A549 (cell line): ENCODE measurements at regions not wholly inside any gene's neighbourhood (a gene's known extent, or its start where the extent isn't known, plus 50 kb on each side); places are given as distances from the start of the nearest gene placed in this dataset.

ENCODE experiments used
- ATAC-seq, 2 experiments: fragments of 200-7000 bp in 1 of 2; fragments of >200 bp in 1 of 2; cut with Nextera tagmentation in 1 of 2; cut with Tn5 transposase in 1 of 2; 3 replicates each; pipeline versions ENCODE4 v1.8.0 to v1.9.1; 2018 to 2020; ENCODE audit warnings: mild to moderate bottlenecking in 1 of 2, moderate library complexity in 1 of 2
- CTCF ChIA-PET: fragments of 300-600 bp; sonication (Branson Sonifier 250); formaldehyde crosslinking; extraction: SDS; loops from one replicate; lab custom pipeline; 2021; ENCODE audit warnings: antibody characterized with exemption, inconsistent platforms; lab: Yijun Ruan, JAX
- POLR2A ChIA-PET: fragments of 350-600 bp; formaldehyde crosslinking; extraction: SDS; loops from one replicate; lab custom pipeline; 2021; ENCODE audit warnings: antibody characterized with exemption, inconsistent platforms; lab: Yijun Ruan, JAX
- DNase-seq, 2 experiments: peaks; one replicate each; pipeline versions ENCODE4 v3.0.0 to v3.0.0-alpha.2; 2011 to 2016; ENCODE audit warnings: low read depth in 1 of 2, low spot score in 1 of 2
- FAIRE-seq: peaks from 2 replicates; lab custom pipeline; 2011; peaks lifted over from hg19 to GRCh38; lab: Jason Lieb, UNC
- H3K27ac ChIP-seq, 2 experiments: fragments of >200 bp; sonication (Bioruptor Twin); formaldehyde crosslinking; 3 replicates each; pipeline ENCODE4 v1.5.1; 2016 to 2017
- H3K4me1 ChIP-seq: fragments of >200 bp; sonication (Bioruptor Twin); formaldehyde crosslinking; 3 replicates; pipeline ENCODE4 v1.6.1; 2016
- H3K4me2 ChIP-seq: fragments of >200 bp; sonication (Bioruptor Twin); formaldehyde crosslinking; 3 replicates; pipeline ENCODE4 v1.6.1; 2016
- H3K4me3 ChIP-seq: fragments of >200 bp; sonication (Bioruptor Twin); formaldehyde crosslinking; 3 replicates; pipeline ENCODE4 v1.5.1; 2016
- H3K9me3 ChIP-seq: fragments of >200 bp; sonication (Bioruptor Twin); formaldehyde crosslinking; 3 replicates; pipeline ENCODE4 v1.6.1; 2016
- CBX8 ChIP-seq: fragments of 200-600 bp; sonication (generic); IDR thresholded peaks from 2 replicates; pipeline ENCODE4 v1.6.1; 2016
- E2F6 ChIP-seq: IDR thresholded peaks from 2 replicates; pipeline ENCODE4 v1.6.1; 2012; ENCODE audit warnings: low read depth, borderline replicate concordance
- EHMT2 ChIP-seq: fragments of 200-600 bp; sonication (generic); IDR thresholded peaks from 2 replicates; pipeline ENCODE4 v1.6.1; 2016; ENCODE audit warnings: antibody characterized with exemption, low read depth, mild to moderate bottlenecking, moderate library complexity
- ESRRA ChIP-seq: fragments of 150-350 bp; IDR thresholded peaks from 2 replicates; pipeline ENCODE4 v1.6.1; 2014; ENCODE audit warnings: mild to moderate bottlenecking, low read length, borderline replicate concordance
- GATA3 ChIP-seq: IDR thresholded peaks from 2 replicates; pipeline ENCODE4 v1.6.1; 2012; ENCODE audit warnings: borderline replicate concordance
- HDAC2 ChIP-seq: fragments of 200-600 bp; sonication (generic); IDR thresholded peaks from 2 replicates; pipeline ENCODE4 v1.6.1; 2016
- HEYL ChIP-seq: fragments of 250-450 bp; sonication (Bioruptor Pico); IDR thresholded peaks from 2 replicates; pipeline ENCODE4 v1.8.0; 2021; ENCODE audit warnings: mild to moderate bottlenecking, moderate library complexity
- HOXB5 ChIP-seq: fragments of 250-450 bp; sonication (Bioruptor Pico); IDR thresholded peaks from 2 replicates; pipeline ENCODE4 v1.5.0; 2020; ENCODE audit warnings: mild to moderate bottlenecking, moderate library complexity
- JUN ChIP-seq, 2 experiments: fragments of >200 bp; sonication (Bioruptor Twin); formaldehyde crosslinking; IDR thresholded peaks; 2 replicates in 1 of 2; 3 replicates in 1 of 2; pipeline ENCODE4 v1.6.1; 2016 to 2017
- KDM1A ChIP-seq: fragments of 200-600 bp; sonication (generic); IDR thresholded peaks from 2 replicates; pipeline ENCODE4 v1.6.1; 2016; ENCODE audit warnings: low read depth, mild to moderate bottlenecking
- MAFK ChIP-seq: fragments of 450-650 bp; IDR thresholded peaks from 2 replicates; pipeline ENCODE4 v1.6.1; 2014; ENCODE audit not compliant: partially characterized antibody
- MAZ ChIP-seq: fragments of 150-350 bp; IDR thresholded peaks from 2 replicates; pipeline ENCODE4 v1.6.1; 2014; ENCODE audit warnings: antibody characterized with exemption, low read depth, low read length, borderline replicate concordance
- NFE2L2 ChIP-seq: fragments of 150-350 bp; conservative IDR thresholded peaks from 2 replicates; pipeline ENCODE4 v1.6.1; 2014; ENCODE audit warnings: low read length
- NPAS2 ChIP-seq: fragments of 250-450 bp; sonication (Bioruptor Pico); IDR thresholded peaks from 2 replicates; pipeline ENCODE4 v1.8.0; 2022; ENCODE audit warnings: mild to moderate bottlenecking, moderate library complexity, borderline replicate concordance
- NR3C1 ChIP-seq: fragments of >200 bp; sonication (Bioruptor Twin); formaldehyde crosslinking; IDR thresholded peaks from 3 replicates; pipeline ENCODE4 v1.6.1; 2017
- POLR2A ChIP-seq: IDR thresholded peaks from 2 replicates; pipeline ENCODE4 v1.6.1; 2012; ENCODE audit warnings: mild to moderate bottlenecking, low read length
- RCOR1 ChIP-seq: fragments of 150-350 bp; IDR thresholded peaks from 2 replicates; pipeline ENCODE4 v1.6.1; 2014; ENCODE audit warnings: antibody characterized with exemption, low read length, low read depth
- TP53 ChIP-seq: fragments of 250-450 bp; sonication (Bioruptor Pico); IDR thresholded peaks from 2 replicates; pipeline ENCODE4 v1.5.0; 2021; ENCODE audit warnings: mild to moderate bottlenecking, moderate library complexity
- ZNF302 ChIP-seq: fragments of 250-450 bp; sonication (Bioruptor Pico); IDR thresholded peaks from 2 replicates; pipeline ENCODE4 v1.9.0; 2021; ENCODE audit warnings: inconsistent platforms, mild to moderate bottlenecking, moderate library complexity
- whole genome bisulfite sequencing: methylation state at CpG from one replicate; pipeline ENCODE4 v1.1.6; 2017; ENCODE audit errors: missing lambda C conversion rate; 5-methylcytosine and 5-hydroxymethylcytosine counted together
- TF ChIP-seq, protein P1 (sequence below): fragments of 450-650 bp; IDR thresholded peaks from 2 replicates; pipeline ENCODE4 v1.6.1; 2014; ENCODE audit warnings: antibody characterized with exemption
- TF ChIP-seq, protein P2 (sequence below): fragments of >200 bp; sonication (Bioruptor Twin); formaldehyde crosslinking; IDR thresholded peaks from 2 replicates; pipeline ENCODE4 v1.6.1; 2016
- TF ChIP-seq, protein P3 (sequence below): fragments of 250-450 bp; sonication (Bioruptor Pico); IDR thresholded peaks from 2 replicates; pipeline ENCODE4 v1.5.0; 2020; ENCODE audit warnings: low read depth, mild to moderate bottlenecking, moderate library complexity
- TF ChIP-seq, protein P4 (sequence below): IDR thresholded peaks from 2 replicates; pipeline ENCODE4 v1.6.1; 2012

- no peak for TF ChIP-seq MAZ
- TF ChIP-seq CBX8 = no peak
These were observed 321.9 kb upstream of the EMCN start (continued) for GRCh38 chr4:100839712-100840111.

DNA sequence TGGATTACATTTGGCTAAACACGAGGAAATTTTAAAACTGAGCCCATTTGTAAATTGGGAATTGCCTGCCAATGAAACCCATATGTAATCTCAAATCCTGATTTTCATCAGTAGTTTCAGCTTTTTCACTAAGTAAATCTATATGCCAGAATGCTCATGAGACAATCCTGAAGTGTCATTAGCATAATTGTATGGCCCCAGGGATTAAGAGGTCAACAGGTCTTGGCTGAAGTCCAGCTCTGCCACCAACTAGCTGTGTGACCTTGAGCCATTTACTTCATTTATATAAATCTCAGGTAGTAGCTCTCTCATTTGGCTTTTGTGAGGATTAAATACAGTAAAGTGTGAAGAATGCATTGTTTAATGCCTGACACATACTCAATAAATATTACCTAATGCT lies 320.5 kb upstream of the EMCN start:
- no peaks in the 10 kb centered on the region for H3K4me1 ChIP-seq
- CTCF ChIA-PET = no interaction called here
- POLR2A ChIA-PET = no interaction called here
- H3K9me3 ChIP-seq = no peaks in the 10 kb centered on the region
- H3K4me2 ChIP-seq = no peak overlapping the region
- DNase-seq = no peak
- WGBS = 32% methylated on average over 1 of the region's 1 CpG
- H3K27ac ChIP-seq = no peak overlapping the region
- TF ChIP-seq, protein P1, sequence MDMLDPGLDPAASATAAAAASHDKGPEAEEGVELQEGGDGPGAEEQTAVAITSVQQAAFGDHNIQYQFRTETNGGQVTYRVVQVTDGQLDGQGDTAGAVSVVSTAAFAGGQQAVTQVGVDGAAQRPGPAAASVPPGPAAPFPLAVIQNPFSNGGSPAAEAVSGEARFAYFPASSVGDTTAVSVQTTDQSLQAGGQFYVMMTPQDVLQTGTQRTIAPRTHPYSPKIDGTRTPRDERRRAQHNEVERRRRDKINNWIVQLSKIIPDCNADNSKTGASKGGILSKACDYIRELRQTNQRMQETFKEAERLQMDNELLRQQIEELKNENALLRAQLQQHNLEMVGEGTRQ = no peak
- no peak for TF ChIP-seq NFE2L2
- TF ChIP-seq, protein P2, sequence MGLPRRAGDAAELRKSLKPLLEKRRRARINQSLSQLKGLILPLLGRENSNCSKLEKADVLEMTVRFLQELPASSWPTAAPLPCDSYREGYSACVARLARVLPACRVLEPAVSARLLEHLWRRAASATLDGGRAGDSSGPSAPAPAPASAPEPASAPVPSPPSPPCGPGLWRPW = no peak
- TF ChIP-seq, protein P3, sequence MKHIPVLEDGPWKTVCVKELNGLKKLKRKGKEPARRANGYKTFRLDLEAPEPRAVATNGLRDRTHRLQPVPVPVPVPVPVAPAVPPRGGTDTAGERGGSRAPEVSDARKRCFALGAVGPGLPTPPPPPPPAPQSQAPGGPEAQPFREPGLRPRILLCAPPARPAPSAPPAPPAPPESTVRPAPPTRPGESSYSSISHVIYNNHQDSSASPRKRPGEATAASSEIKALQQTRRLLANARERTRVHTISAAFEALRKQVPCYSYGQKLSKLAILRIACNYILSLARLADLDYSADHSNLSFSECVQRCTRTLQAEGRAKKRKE (CRISPR knock-in tag) = no peak
- no peak for TF ChIP-seq RCOR1
- TF ChIP-seq MAFK = no peak
- TF ChIP-seq CBX8 = no peak
- no peak for TF ChIP-seq NPAS2 (CRISPR knock-in tag)
- TF ChIP-seq E2F6 = no peak
- no peak for TF ChIP-seq EHMT2
- no peak for TF ChIP-seq ESRRA
- no peak for TF ChIP-seq HDAC2
- no peak for TF ChIP-seq NR3C1
- no peak for TF ChIP-seq HOXB5 (CRISPR knock-in tag)
- TF ChIP-seq ZNF302 (CRISPR knock-in tag) = no peak
- TF ChIP-seq, protein P4, sequence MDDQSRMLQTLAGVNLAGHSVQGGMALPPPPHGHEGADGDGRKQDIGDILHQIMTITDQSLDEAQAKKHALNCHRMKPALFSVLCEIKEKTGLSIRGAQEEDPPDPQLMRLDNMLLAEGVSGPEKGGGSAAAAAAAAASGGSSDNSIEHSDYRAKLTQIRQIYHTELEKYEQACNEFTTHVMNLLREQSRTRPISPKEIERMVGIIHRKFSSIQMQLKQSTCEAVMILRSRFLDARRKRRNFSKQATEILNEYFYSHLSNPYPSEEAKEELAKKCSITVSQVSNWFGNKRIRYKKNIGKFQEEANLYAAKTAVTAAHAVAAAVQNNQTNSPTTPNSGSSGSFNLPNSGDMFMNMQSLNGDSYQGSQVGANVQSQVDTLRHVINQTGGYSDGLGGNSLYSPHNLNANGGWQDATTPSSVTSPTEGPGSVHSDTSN = no peak
- FAIRE-seq = no peak
- no peak overlapping the region for H3K4me3 ChIP-seq
- ATAC-seq = no peak

- ChIA-PET POLR2A (no interaction called here), CTCF (no interaction called here)
- WGBS = 14% methylated on average over 1 of the region's 1 CpG
- no peak overlapping the region for H3K4me2 ChIP-seq
- no peaks in the 10 kb centered on the region for H3K9me3 ChIP-seq
- no peak overlapping the region for H3K4me3 ChIP-seq
- no peak for DNase-seq
- FAIRE-seq = no peak
- TF ChIP-seq KDM1A (no peak), TP53 (CRISPR knock-in tag) (no peak), HEYL (no peak), GATA3 (no peak), POLR2A (no peak), JUN (IDR thresholded peaks at IDR 0.05) (no peak)
- TF ChIP-seq, protein P4 = no peak
- H3K4me1 ChIP-seq = no peaks in the 10 kb centered on the region
- no peak overlapping the region for H3K27ac ChIP-seq
- no peak for ATAC-seq
These were observed 319.1 kb upstream of the EMCN start for GRCh38 chr4:100836929-100837328.
